Ovary (tissue), 3 donors: ENCODE measurements at regions not wholly inside any gene's neighbourhood (a gene's known extent, or its start where the extent isn't known, plus 50 kb on each side); places are given as distances from the start of the nearest gene placed in this dataset.

Source experiments
- CTCF ChIP-seq, 3 donors: fragments of 450-650 bp in 2 of 3; fragments of 200-600 bp in 1 of 3; IDR thresholded peaks; one replicate each; pipeline versions ENCODE4 v1.5.1 to v1.8.0; 2016 to 2022; ENCODE audit warnings: antibody characterized with exemption in 3 of 3, mild to moderate bottlenecking in 1 of 3
- EP300 ChIP-seq: sonication (generic); formaldehyde crosslinking; IDR thresholded peaks from one replicate; pipeline ENCODE4 v1.6.1; 2017; ENCODE audit warnings: antibody characterized with exemption
- POLR2A ChIP-seq: fragments of 450-650 bp; IDR thresholded peaks from one replicate; pipeline ENCODE4 v1.6.1; 2017; ENCODE audit warnings: antibody characterized with exemption, mild to moderate bottlenecking, moderate library complexity
- donor health status: DM: no; HTN: no; CAD: no.

DNA sequence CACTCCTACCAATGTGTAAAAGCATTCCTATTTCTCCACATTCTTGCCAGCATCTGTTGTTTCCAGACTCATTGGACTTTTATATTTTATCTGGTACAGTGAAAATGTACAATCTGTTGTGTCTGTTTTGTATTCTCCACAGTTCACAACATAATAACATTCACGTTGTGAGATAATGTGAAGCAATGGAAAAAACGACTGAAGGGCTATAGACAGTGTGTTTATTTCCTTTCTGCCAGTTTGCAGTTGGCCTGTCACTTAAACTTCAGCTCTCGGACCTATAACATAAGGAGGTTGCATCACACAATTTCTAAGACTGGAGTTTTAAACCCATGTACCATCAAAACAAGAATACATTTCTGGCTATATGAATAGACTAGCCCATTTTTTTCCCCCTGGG is 965.5 kb upstream of the ATXN8OS start:
- TF ChIP-seq CTCF (IDR thresholded peaks at IDR 0.05) (no peak), EP300 (no peak), POLR2A (no peak)
